Mesenchymal stem cell (in vitro differentiated cells and primary cell): ENCODE measurements at regions not wholly inside any gene's neighbourhood (a gene's known extent, or its start where the extent isn't known, plus 50 kb on each side); places are given as distances from the start of the nearest gene placed in this dataset.
"Not testable (repeated sequence)": the region's sequence is repeated elsewhere in the genome, so short reads cannot be mapped to it uniquely, and the experiment has no call there.

Source experiments
- DNase-seq: peaks from one replicate; pipeline ENCODE4 v3.0.0-alpha.2; 2013
- H2AFZ ChIP-seq: one replicate; pipeline ENCODE4 v1.6.1; 2013; ENCODE audit warnings: low read depth, mild to moderate bottlenecking, control low read depth, inconsistent platforms, low read length, moderate library complexity
- H2AK5ac ChIP-seq: 2 replicates; pipeline ENCODE4 v1.6.1; 2013; ENCODE audit warnings: low read length, moderate library complexity, mild to moderate bottlenecking, inconsistent platforms; ENCODE audit not compliant: severe bottlenecking
- H2BK120ac ChIP-seq: one replicate; pipeline ENCODE4 v1.6.1; 2013; ENCODE audit warnings: low read depth, mild to moderate bottlenecking, inconsistent platforms, low read length, moderate library complexity
- H2BK12ac ChIP-seq, 2 experiments: one replicate each; pipeline ENCODE4 v1.6.1; 2013; ENCODE audit warnings: inconsistent platforms in 2 of 2, low read length in 2 of 2, mild to moderate bottlenecking in 2 of 2, moderate library complexity in 2 of 2, control low read depth in 1 of 2
- H2BK15ac ChIP-seq: one replicate; pipeline ENCODE4 v1.6.1; 2013; ENCODE audit warnings: mild to moderate bottlenecking, low read depth, inconsistent platforms; ENCODE audit not compliant: poor library complexity, severe bottlenecking
- H2BK5ac ChIP-seq: 2 replicates; pipeline ENCODE4 v1.6.1; 2013; ENCODE audit warnings: low read depth, mild to moderate bottlenecking, low read length, control low read depth, inconsistent platforms; ENCODE audit not compliant: poor library complexity, severe bottlenecking
- H3K14ac ChIP-seq, 2 experiments: one replicate each; pipeline ENCODE4 v1.6.1; 2013; ENCODE audit warnings: inconsistent platforms in 2 of 2, low read length in 2 of 2, control low read depth in 1 of 2, mild to moderate bottlenecking in 1 of 2, moderate library complexity in 1 of 2
- H3K18ac ChIP-seq, 2 experiments: one replicate each; pipeline ENCODE4 v1.6.1; 2013; ENCODE audit warnings: inconsistent platforms in 2 of 2, low read length in 2 of 2, control low read depth in 1 of 2, low read depth in 1 of 2, mild to moderate bottlenecking in 1 of 2
- H3K23ac ChIP-seq, 2 experiments: one replicate each; pipeline ENCODE4 v1.6.1; 2013; ENCODE audit warnings: inconsistent platforms in 2 of 2, low read length in 2 of 2, mild to moderate bottlenecking in 2 of 2, moderate library complexity in 2 of 2, control low read depth in 1 of 2
- H3K27ac ChIP-seq: 2 replicates; pipeline ENCODE4 v1.5.1; 2013; ENCODE audit warnings: mild to moderate bottlenecking, moderate library complexity, low read length, control low read depth, inconsistent platforms; ENCODE audit not compliant: poor library complexity, severe bottlenecking
- H3K27me3 ChIP-seq, 2 experiments: 2 replicates each; pipeline versions ENCODE4 v1.6.1 to v1.7.0; 2013; ENCODE audit warnings: low read length in 2 of 2, mild to moderate bottlenecking in 2 of 2, moderate library complexity in 2 of 2, control low read depth in 1 of 2, inconsistent platforms in 1 of 2; ENCODE audit not compliant: control insufficient read depth in 1 of 2, insufficient read depth in 1 of 2
- H3K36me3 ChIP-seq, 2 experiments: 2 replicates each; pipeline versions ENCODE4 v1.6.1 to v1.7.0; 2013; ENCODE audit warnings: low read length in 2 of 2, control low read depth in 1 of 2, inconsistent platforms in 1 of 2, low read depth in 1 of 2, mild to moderate bottlenecking in 1 of 2; ENCODE audit not compliant: insufficient read depth in 2 of 2, control insufficient read depth in 1 of 2
- H3K4ac ChIP-seq, 2 experiments: one replicate each; pipeline ENCODE4 v1.6.1; 2013; ENCODE audit warnings: inconsistent platforms in 2 of 2, low read length in 2 of 2, mild to moderate bottlenecking in 2 of 2, moderate library complexity in 2 of 2, control low read depth in 1 of 2, low read depth in 1 of 2
- H3K4me1 ChIP-seq: 2 replicates; pipeline ENCODE4 v1.6.1; 2013; ENCODE audit warnings: low read depth, low read length, control low read depth; ENCODE audit not compliant: control insufficient read depth, insufficient read depth
- H3K4me2 ChIP-seq: 2 replicates; pipeline ENCODE4 v1.6.1; 2013; ENCODE audit warnings: low read length, mild to moderate bottlenecking, inconsistent platforms; ENCODE audit not compliant: poor library complexity, severe bottlenecking
- H3K4me3 ChIP-seq, 2 experiments: 2 replicates each; pipeline versions ENCODE4 v1.5.1 to v1.7.0; 2013; ENCODE audit warnings: low read length in 2 of 2, mild to moderate bottlenecking in 2 of 2, control low read depth in 1 of 2, low read depth in 1 of 2; ENCODE audit not compliant: insufficient read depth in 1 of 2
- H3K79me1 ChIP-seq: replicated peaks from 2 replicates; pipeline ENCODE4 v1.6.1; 2013; ENCODE audit warnings: mild to moderate bottlenecking, control low read depth, low read length, inconsistent platforms; ENCODE audit not compliant: poor library complexity, severe bottlenecking
- H3K9ac ChIP-seq: 2 replicates; pipeline ENCODE4 v1.7.0; 2013; ENCODE audit warnings: mild to moderate bottlenecking, low read length, moderate library complexity
- H3K9me3 ChIP-seq: 2 replicates; pipeline ENCODE4 v1.7.0; 2013; ENCODE audit warnings: mild to moderate bottlenecking, low read length; ENCODE audit not compliant: control insufficient read depth
- H4K8ac ChIP-seq: one replicate; pipeline ENCODE4 v1.6.1; 2013; ENCODE audit warnings: inconsistent platforms, mild to moderate bottlenecking, low read length, moderate library complexity
- H4K91ac ChIP-seq: one replicate; pipeline ENCODE4 v1.6.1; 2013; ENCODE audit warnings: mild to moderate bottlenecking, low read length, inconsistent platforms
- WGBS: methylation state at CpG from one replicate; pipeline ENCODE4 v1.1.7; 2013; ENCODE audit warnings: mixed read lengths; 5-methylcytosine and 5-hydroxymethylcytosine counted together

DNA sequence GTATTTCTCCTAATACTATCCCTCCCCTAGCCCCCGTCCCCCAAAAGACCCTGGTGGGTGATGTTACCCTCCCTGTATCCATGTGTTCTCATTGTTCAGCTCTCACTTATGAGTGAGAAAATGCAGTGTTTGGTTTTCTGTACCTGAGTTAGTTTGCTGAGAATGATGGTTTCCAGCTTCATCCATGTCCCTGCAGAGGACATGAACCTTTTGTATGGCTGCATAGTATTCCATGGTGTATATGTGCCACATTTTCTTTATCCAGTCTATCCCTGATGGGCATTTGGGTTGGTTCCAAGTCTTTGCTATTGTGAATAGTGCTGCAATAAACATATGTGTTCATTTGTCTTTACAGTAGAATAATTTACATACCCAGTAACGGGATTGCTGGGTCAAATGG, 235.8 kb upstream of the NOCT start:
- not testable (repeated sequence) for H3K18ac ChIP-seq, H3K4me3 ChIP-seq, H3K36me3 ChIP-seq, H3K27me3 ChIP-seq, H3K4me1 ChIP-seq, H3K4me2 ChIP-seq, H4K8ac ChIP-seq, H2BK12ac ChIP-seq, H2AK5ac ChIP-seq, H3K79me1 ChIP-seq, H3K14ac ChIP-seq, H2AFZ ChIP-seq, H3K23ac ChIP-seq, H4K91ac ChIP-seq, H2BK120ac ChIP-seq, H3K4ac ChIP-seq, DNase-seq, H2BK5ac ChIP-seq, H2BK15ac ChIP-seq, H3K9ac ChIP-seq, H3K27ac ChIP-seq, H3K9me3 ChIP-seq
- WGBS: 100% methylated on average over 1 of the region's 2 CpGs

DNA sequence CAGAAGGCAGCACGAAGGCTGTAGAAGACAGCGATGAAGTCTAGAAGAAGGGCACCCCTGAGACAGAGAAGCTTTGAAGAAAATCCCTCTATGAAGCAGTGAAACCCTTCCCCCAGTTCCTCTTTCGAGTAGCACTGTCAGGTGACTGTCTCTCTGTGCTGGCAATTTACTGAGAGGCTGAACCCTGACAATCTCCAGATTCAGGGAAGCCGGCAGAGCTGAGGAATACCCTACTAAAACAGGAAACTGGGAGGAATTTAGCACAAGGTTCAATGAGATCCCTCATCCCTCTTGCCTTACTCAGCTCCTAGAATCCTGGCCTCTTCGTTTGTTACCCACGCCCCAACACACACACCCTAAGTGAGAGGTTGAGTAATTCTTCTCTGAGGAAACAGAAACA, 239.7 kb upstream of the NOCT start:
- H2BK5ac ChIP-seq: no peak overlapping the region
- H2AFZ ChIP-seq: no peak overlapping the region
- no peak overlapping the region for H2BK15ac ChIP-seq
- no peak overlapping the region for H2BK12ac ChIP-seq
- H3K23ac ChIP-seq: no peak overlapping the region
- peaks cover 2% of the 10 kb centered on the region for H3K4me1 ChIP-seq
- H4K91ac ChIP-seq: no peak overlapping the region
- no peak overlapping the region for H2BK120ac ChIP-seq
- H3K9me3 ChIP-seq: no peaks in the 10 kb centered on the region
- peak overlapping the region in 1 of 2 experiments; percentile 29 for H3K18ac ChIP-seq
- H2AK5ac ChIP-seq: no peak overlapping the region
- peak; percentile 60 for DNase-seq
- no peak overlapping the region for H3K27ac ChIP-seq
- H3K79me1 ChIP-seq: no peaks in the 10 kb centered on the region
- no peaks in the 10 kb centered on the region for H3K36me3 ChIP-seq
- peak overlapping the region; percentile 32 for H3K9ac ChIP-seq
- no peak overlapping the region for H3K14ac ChIP-seq
- H3K27me3 ChIP-seq: no peaks in the 10 kb centered on the region
- H4K8ac ChIP-seq: no peak overlapping the region
- no peak overlapping the region for H3K4me2 ChIP-seq
- 26% methylated on average over 4 of the region's 6 CpGs for WGBS
- no peak overlapping the region for H3K4ac ChIP-seq
- peak overlapping the region in 1 of 2 experiments; percentile 34 for H3K4me3 ChIP-seq

DNA sequence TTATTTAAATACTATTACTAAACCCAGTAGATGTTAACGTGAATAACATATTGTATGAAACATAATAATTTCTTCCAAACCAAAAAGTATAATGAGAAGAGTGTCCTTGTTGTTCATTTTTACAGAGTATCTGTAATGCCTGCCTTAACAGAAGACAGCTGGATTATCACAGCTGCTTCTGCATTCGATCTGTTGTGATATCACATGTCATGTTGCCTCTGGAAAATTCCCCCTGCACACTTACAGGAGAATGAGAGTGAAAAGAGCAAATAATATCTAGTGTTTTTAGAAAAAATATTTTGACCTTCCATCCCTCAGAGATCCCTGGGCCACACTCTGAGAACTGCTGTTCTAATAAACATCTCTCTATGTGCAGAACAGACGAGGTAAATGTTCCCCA, 240.1 kb upstream of the NOCT start:
- 20% methylated on average over 1 of the region's 3 CpGs for whole genome bisulfite sequencing
- Histone ChIP-seq H3K4ac (no peak overlapping the region), H3K27ac (no peak overlapping the region), H3K23ac (no peak overlapping the region), H4K91ac (no peak overlapping the region), H2AFZ (no peak overlapping the region), H2BK12ac (no peak overlapping the region), H2BK120ac (no peak overlapping the region), H3K14ac (no peak overlapping the region), H3K9me3 (no peaks in the 10 kb centered on the region), H3K36me3 (no peaks in the 10 kb centered on the region), H3K18ac (peak overlapping the region in 1 of 2 experiments; percentile 29), H3K79me1 (no peaks in the 10 kb centered on the region), H3K9ac (peak overlapping the region; percentile 32), H3K4me3 (peak overlapping the region in 1 of 2 experiments; percentile 34), H2AK5ac (no peak overlapping the region), H3K4me2 (no peak overlapping the region), H3K27me3 (no peaks in the 10 kb centered on the region), H2BK5ac (no peak overlapping the region), H3K4me1 (peaks cover 2% of the 10 kb centered on the region), H2BK15ac (no peak overlapping the region), H4K8ac (no peak overlapping the region)
- no peak for DNase-seq

DNA sequence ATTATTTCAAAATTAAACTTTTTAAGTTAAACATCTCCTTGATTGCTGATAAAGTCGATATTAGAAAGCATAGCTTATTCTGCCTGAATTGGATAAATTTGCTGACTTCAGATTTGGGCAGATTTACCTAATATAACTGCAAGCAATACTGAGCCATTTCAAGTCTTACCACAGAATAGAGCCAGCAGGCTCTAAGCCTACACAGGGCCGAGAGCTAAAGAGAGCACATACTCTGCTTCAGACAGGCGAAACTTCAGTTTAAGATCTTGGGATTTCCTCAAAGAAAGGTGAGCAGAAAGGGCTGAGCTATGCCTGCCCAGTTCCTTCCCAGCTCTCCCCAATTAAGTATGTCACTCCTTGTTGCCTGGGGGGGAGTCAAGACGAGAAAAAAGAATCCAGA, 240.6 kb upstream of the NOCT start:
- peaks cover 2% of the 10 kb centered on the region for H3K4me1 ChIP-seq
- no peak overlapping the region for H2AFZ ChIP-seq
- no peak overlapping the region for H3K9ac ChIP-seq
- no peak overlapping the region for H2BK15ac ChIP-seq
- H3K4me2 ChIP-seq: no peak overlapping the region
- no peak overlapping the region for H2AK5ac ChIP-seq
- H3K36me3 ChIP-seq: no peaks in the 10 kb centered on the region
- no peak overlapping the region for H2BK12ac ChIP-seq
- H4K91ac ChIP-seq: no peak overlapping the region
- H3K23ac ChIP-seq: no peak overlapping the region
- H3K14ac ChIP-seq: no peak overlapping the region
- H3K4me3 ChIP-seq: no peak overlapping the region
- H3K18ac ChIP-seq: peak overlapping the region in 1 of 2 experiments; percentile 5
- no peak overlapping the region for H3K4ac ChIP-seq
- H3K27ac ChIP-seq: no peak overlapping the region
- 82% methylated on average over 4 of the region's 4 CpGs for WGBS
- H2BK5ac ChIP-seq: no peak overlapping the region
- no peak for DNase-seq
- H3K9me3 ChIP-seq: no peaks in the 10 kb centered on the region
- H3K27me3 ChIP-seq: no peaks in the 10 kb centered on the region
- no peak overlapping the region for H4K8ac ChIP-seq
- H3K79me1 ChIP-seq: no peaks in the 10 kb centered on the region
- H2BK120ac ChIP-seq: no peak overlapping the region
